HG02870 (cell line): ENCODE measurements at regions not wholly inside any gene's neighbourhood (a gene's known extent, or its start where the extent isn't known, plus 50 kb on each side); places are given as distances from the start of the nearest gene placed in this dataset.
A peak's percentile ranks its signal among the peaks of the same experiment; 100 is the strongest.

Experiments
- ATAC-seq: cut with Tn5 transposase; IDR thresholded peaks from one replicate; pipeline ENCODE4 v1.9.1; 2021; ENCODE audit warnings: mild to moderate bottlenecking, moderate library complexity; ENCODE audit not compliant: unreplicated experiment

- no peak for ATAC-seq
Measured at GRCh38 chr5:6198531-6198930, 179.8 kb downstream of the MED10 start.

DNA sequence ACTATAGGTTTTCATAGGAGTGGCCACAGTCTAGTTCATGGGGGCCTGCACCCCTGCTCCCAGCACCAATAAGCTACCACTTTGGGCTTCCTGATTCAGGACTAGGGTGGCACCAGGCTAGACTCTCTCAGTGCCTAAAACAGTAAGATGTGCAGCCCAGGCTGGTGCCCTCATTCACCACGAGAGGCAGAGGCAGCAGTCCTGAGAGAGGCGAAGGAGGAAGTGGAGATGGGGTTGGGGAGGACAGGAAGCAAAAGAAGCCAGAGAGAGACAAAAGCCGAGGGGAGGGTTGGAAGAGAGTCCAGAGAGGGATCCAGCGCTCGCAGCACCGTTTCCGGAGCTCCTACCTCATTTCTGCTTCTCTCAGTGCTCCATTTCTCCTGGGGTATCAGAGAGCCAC, 180.9 kb downstream of the MED10 start:
- ATAC-seq: no peak

DNA sequence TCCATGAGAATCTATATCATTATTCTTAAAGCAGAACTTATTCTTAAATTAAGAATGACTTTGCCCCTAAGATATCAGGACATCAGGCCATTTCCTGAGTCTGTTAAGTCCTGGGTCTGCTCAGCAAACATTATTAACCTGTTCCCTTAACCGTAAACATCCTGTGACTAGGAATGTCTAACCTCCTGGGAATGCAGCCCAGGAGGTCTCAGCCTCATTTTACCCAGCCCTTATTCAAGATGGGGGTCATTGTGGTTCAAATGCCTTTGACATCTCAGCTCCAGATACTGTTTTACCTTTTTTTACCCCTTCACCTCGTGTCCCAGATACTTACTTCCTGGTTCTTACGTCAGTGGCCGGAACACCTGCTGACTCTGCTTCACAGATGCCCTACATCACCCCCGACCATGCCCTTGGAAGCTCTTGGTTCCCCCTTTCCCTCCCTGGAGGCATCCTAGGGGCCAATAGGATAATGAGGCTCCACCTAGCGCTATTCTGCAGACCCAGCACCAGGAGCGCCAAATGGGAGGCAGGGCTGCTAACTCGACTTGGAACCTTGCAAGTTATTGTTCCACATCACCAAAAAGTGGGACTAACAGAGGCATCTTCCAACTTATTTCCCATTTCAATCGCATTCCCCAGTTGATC, 182.5 kb downstream of the MED10 start:
- ATAC-seq: no peak

DNA sequence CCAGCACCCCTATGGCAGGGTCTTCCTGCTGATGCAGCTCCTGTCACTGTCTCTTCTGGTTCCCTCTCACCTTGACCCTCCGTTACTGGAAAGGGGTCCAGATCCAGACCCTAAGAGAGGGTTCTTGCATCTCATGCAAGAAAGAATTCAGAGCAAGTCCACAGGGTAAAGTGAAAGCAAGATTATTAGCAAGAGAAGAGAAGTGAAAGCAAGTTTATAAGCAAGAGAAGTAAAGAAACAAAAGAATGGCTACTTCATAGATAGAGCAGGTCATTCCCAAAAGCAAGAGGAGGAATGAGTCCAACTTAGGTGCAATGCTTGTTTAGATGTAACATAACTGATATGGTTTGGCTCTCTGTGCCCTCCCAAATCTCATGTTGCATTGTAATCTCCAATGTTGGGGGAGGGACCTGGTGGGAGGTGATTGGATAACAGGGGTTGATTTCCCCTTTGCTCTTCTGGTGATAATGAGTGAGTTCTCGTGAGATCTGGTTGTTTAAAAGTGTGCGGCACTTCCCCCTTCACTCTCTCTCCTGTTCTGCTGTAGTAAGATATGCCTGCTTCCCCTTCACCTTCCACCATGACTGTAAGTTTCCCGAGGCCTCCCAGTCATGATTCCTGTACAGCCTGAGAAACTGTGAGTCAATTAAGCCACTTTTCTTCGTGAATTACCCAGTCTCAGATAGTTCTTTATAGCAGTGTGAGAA, 183.3 kb downstream of the MED10 start:
- ATAC-seq: no peak

- no peak for ATAC-seq
Measured at GRCh38 chr5:6194261-6194875, 184.0 kb downstream of the MED10 start.

GRCh38 chr5:6193310-6193709, 185.0 kb downstream of the MED10 start:
- ATAC-seq: no peak

DNA sequence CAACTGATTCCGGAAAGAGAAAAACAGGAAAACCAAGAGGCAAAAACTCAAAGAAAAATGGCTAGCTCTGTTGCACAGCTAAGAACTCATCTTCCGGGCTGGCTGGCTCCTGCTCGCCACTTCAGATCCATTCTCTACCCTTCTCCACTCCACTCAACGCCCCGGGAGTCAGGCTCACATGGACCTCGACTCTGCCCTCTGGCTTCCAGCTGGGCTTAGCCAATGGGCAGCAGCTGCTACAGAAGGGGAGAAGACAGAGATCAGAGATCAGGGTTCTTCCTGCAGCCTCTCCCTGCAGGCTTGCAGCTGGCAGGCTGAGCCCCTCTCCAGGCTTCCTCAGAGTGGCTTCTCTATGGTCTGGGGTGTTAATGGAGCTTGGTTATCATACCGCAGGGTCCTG, 187.5 kb downstream of the MED10 start:
- ATAC-seq: no peak

GRCh38 chr5:6188976-6189375, 189.4 kb downstream of the MED10 start:
- no peak for ATAC-seq

DNA sequence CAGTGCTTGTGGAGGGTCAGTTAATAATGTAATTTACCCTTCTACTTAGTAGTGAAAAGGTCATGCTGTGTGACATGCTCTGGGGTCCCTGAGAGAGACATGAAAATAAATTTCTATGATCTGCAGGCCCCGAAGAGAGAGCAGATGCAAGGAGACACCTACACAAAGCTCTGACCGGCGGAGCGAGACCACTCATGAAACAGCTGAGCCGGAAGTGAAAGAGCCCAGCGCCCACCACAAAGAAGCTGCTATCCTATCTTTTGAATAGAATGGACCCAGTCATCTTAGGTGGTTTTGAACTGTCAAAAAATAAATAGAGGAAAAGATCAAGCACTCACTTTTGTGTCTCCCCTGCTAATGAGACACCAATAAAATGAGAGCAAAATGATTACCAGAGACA, 190.0 kb downstream of the MED10 start:
- peak; percentile 100 for ATAC-seq

DNA sequence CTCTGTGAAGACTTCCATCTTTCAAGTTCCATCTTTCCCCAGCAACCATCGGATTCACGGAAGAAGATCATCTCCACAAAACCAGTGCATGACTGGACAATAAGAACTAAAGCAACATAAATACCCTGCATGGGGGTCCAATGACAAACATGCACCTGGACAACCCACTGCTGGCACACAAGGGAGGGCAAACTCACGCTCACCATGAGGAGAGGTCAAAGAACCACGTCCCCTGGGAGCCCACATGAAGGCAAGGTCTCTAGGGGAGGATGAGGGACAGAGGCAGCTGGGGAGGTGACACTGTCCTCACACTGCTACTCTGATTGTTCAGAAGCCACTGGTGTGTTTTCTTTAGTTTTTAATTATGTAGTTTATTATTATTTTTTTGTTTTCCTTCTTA, 190.8 kb downstream of the MED10 start:
- no peak for ATAC-seq

GRCh38 chr5:6185574-6185973, 192.8 kb downstream of the MED10 start:
- no peak for ATAC-seq

DNA sequence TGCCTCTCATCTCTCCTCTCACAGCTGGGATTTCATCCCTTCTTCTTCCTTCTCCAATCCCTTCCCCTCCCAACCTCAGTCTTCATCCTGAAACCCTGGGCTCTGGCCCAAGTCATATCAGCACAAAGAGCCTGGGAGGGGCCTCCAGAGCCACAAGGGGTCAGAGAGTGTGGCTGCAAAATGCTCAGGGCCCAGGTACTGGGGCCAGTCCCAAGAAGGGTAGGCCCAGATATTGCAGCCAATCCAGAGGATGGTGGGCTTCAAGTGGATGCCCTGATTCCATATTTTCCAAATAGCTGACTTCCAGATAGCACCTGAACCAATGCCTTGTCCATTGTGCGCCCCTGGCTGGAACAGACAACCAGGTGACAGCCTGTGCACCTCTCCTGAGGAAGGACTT, 193.9 kb downstream of the MED10 start:
- no peak for ATAC-seq

GRCh38 chr5:6183391-6184390, 194.7 kb downstream of the MED10 start:
- no peak for ATAC-seq

DNA sequence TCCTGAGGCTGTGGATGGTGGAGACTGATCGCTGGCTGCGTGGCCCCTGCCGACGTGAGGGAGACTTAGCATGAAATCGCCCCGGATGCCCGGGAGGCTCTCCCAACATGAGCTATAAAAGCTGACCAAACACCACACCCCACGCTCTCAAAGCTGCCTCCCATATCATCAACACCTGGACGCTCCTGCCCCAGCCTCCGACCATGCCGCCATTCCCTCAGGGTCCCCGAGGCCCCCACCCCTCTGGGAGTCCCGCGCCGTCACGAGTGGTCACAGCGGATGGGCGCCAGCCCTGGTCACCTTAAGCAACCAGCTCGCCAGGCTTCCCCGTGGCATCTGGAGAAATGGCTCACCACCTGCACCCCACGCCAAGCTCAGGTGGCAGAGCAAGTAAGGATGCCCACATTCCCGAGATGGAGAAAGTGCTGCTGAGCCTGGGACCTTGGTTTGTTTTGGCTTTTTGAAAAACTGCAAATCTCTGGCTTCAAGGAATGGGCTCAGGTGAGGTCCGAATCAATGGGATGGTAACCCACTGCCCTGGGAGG, 196.0 kb downstream of the MED10 start:
- no peak for ATAC-seq

DNA sequence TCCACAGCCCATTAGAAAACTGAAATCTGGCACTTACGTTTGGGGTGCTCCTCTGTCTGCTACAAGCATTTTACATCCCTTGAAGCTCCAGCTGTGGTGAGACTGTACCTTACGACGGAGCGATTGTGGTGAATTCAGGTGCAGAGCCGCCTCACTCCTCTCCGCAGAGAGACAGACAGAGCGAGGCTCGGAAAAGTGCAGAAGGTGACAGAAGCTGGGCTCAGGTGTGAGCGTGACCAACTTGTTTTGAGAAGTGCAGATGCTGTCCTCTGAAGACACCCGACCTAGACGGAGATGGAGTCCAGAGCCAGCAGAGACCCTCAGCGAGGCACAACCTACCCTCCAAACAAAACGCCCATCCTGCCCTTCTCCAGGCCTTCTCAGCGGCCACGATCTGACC, 196.5 kb downstream of the MED10 start:
- ATAC-seq: no peak

GRCh38 chr5:6181147-6181729, 197.1 kb downstream of the MED10 start:
- no peak for ATAC-seq

GRCh38 chr5:6180231-6180872, 198.0 kb downstream of the MED10 start:
- no peak for ATAC-seq

- no peak for ATAC-seq
Measured at GRCh38 chr5:6178846-6179532, 199.4 kb downstream of the MED10 start.

DNA sequence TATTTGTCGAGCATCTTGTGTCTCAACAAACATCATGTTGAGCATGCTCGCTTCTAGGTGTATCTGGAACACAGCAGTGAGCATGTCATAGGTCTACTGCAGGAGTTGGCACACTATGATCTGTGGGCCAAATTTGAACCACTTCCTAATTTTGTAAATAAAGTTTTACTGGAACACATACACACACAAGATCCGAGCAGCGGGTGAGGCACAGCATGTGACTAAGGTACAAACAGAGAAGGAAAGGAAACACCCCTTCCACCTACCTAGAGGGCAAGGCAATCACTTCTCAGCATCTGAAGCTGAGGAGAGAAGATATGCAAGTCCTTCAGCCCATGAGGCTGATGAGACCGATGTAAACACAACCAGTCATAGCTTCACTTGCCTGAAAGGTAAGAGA, 200.4 kb downstream of the MED10 start:
- ATAC-seq: no peak
